HCT116 (cell line): ENCODE measurements at regions not wholly inside any gene's neighbourhood (a gene's known extent, or its start where the extent isn't known, plus 50 kb on each side); places are given as distances from the start of the nearest gene placed in this dataset.

ENCODE experiments used
- CEBPB ChIP-seq: IDR thresholded peaks from 2 replicates; pipeline ENCODE4 v1.6.1; 2012; ENCODE audit warnings: low read depth
- EZH2 ChIP-seq: fragments of 200-600 bp; sonication (generic); IDR thresholded peaks from 2 replicates; pipeline ENCODE4 v1.6.1; 2017; ENCODE audit warnings: antibody characterized with exemption, mixed run types
- EZH2phosphoT487 ChIP-seq: fragments of 200-600 bp; IDR thresholded peaks from 2 replicates; pipeline ENCODE4 v1.6.1; 2018; ENCODE audit warnings: antibody characterized with exemption, borderline replicate concordance
- JUND ChIP-seq: IDR thresholded peaks from 2 replicates; pipeline ENCODE4 v1.6.1; 2012
- POLR2A ChIP-seq: IDR thresholded peaks from 2 replicates; pipeline ENCODE4 v1.7.0; 2011; ENCODE audit warnings: borderline replicate concordance; ENCODE audit not compliant: insufficient read depth, insufficient read length; ENCODE audit errors: extremely low read depth
- POLR2AphosphoS5 ChIP-seq: IDR thresholded peaks from 2 replicates; pipeline ENCODE4 v1.6.1; 2011; ENCODE audit warnings: mild to moderate bottlenecking, low read depth, low read length, moderate library complexity
- RAD21 ChIP-seq: IDR thresholded peaks from 2 replicates; pipeline ENCODE4 v1.6.1; 2012; ENCODE audit warnings: low read depth, mild to moderate bottlenecking
- SIN3A ChIP-seq: IDR thresholded peaks from 2 replicates; pipeline ENCODE4 v1.6.1; 2012; ENCODE audit warnings: low read depth
- TF ChIP-seq, protein P1 (sequence below), 3 experiments: fragments of 200-600 bp in 1 of 3; sonication (generic) in 1 of 3; IDR thresholded peaks in 2 of 3; conservative IDR thresholded peaks in 1 of 3; 2 replicates each; pipeline ENCODE4 v1.5.1; 2012 to 2017; ENCODE audit warnings: low read depth in 2 of 3, low read length in 2 of 3, antibody characterized with exemption in 1 of 3, borderline replicate concordance in 1 of 3, control low read depth in 1 of 3, mild to moderate bottlenecking in 1 of 3, mixed read lengths in 1 of 3, mixed run types in 1 of 3, moderate library complexity in 1 of 3; ENCODE audit not compliant: insufficient read depth in 1 of 3
- TF ChIP-seq, protein P2 (sequence below): IDR thresholded peaks from 2 replicates; pipeline ENCODE4 v1.6.1; 2012
- TF ChIP-seq, protein P3 (sequence below): IDR thresholded peaks from 2 replicates; pipeline ENCODE4 v1.6.1; 2012
- TF ChIP-seq, protein P4 (sequence below): IDR thresholded peaks from 2 replicates; pipeline ENCODE4 v1.6.1; 2011; ENCODE audit warnings: mild to moderate bottlenecking, low read length, moderate library complexity; ENCODE audit not compliant: insufficient replicate concordance; ENCODE audit errors: extremely low read depth

DNA sequence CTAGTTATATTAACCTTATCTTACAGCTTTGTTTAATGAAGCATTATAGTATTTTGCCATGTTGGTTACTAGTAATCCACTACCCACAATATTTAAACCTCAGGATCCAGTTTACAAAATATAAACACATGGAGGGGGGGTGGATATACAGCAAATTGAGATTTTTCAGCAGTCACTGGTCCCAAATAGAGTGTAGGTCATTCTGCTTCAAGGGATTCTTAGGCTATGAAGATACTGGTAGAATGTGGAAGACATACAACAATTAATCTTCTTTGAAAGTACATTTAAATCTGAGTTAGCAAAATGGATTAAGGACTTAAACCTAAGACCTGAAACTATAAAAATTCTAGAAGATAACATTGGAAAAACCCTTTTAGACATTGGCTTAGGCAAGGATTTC, 569.6 kb downstream of the ZNF674 start:
- TF ChIP-seq, protein P1, sequence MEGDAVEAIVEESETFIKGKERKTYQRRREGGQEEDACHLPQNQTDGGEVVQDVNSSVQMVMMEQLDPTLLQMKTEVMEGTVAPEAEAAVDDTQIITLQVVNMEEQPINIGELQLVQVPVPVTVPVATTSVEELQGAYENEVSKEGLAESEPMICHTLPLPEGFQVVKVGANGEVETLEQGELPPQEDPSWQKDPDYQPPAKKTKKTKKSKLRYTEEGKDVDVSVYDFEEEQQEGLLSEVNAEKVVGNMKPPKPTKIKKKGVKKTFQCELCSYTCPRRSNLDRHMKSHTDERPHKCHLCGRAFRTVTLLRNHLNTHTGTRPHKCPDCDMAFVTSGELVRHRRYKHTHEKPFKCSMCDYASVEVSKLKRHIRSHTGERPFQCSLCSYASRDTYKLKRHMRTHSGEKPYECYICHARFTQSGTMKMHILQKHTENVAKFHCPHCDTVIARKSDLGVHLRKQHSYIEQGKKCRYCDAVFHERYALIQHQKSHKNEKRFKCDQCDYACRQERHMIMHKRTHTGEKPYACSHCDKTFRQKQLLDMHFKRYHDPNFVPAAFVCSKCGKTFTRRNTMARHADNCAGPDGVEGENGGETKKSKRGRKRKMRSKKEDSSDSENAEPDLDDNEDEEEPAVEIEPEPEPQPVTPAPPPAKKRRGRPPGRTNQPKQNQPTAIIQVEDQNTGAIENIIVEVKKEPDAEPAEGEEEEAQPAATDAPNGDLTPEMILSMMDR (IDR thresholded peaks at IDR 0.05 in 2 of 3, conservative IDR thresholded peaks at IDR 0.05 in 1 of 3; ENCODE audit: borderline replicate concordance in 1 of 3, insufficient read depth in 1 of 3, low read depth in 2 of 3, low read length in 2 of 3) = no peak
- TF ChIP-seq RAD21 (no peak), EZH2 (no peak), POLR2AphosphoS5 (no peak), POLR2A (no peak), EZH2phosphoT487 (no peak), JUND (no peak), SIN3A (no peak), CEBPB (no peak)
- TF ChIP-seq, protein P2, sequence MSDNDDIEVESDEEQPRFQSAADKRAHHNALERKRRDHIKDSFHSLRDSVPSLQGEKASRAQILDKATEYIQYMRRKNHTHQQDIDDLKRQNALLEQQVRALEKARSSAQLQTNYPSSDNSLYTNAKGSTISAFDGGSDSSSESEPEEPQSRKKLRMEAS = no peak
- TF ChIP-seq, protein P3, sequence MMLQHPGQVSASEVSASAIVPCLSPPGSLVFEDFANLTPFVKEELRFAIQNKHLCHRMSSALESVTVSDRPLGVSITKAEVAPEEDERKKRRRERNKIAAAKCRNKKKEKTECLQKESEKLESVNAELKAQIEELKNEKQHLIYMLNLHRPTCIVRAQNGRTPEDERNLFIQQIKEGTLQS = no peak
- TF ChIP-seq, protein P4, sequence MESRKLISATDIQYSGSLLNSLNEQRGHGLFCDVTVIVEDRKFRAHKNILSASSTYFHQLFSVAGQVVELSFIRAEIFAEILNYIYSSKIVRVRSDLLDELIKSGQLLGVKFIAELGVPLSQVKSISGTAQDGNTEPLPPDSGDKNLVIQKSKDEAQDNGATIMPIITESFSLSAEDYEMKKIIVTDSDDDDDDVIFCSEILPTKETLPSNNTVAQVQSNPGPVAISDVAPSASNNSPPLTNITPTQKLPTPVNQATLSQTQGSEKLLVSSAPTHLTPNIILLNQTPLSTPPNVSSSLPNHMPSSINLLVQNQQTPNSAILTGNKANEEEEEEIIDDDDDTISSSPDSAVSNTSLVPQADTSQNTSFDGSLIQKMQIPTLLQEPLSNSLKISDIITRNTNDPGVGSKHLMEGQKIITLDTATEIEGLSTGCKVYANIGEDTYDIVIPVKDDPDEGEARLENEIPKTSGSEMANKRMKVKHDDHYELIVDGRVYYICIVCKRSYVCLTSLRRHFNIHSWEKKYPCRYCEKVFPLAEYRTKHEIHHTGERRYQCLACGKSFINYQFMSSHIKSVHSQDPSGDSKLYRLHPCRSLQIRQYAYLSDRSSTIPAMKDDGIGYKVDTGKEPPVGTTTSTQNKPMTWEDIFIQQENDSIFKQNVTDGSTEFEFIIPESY = no peak
